GM18517 (cell line): ENCODE measurements at regions not wholly inside any gene's neighbourhood (a gene's known extent, or its start where the extent isn't known, plus 50 kb on each side); places are given as distances from the start of the nearest gene placed in this dataset.
"Not testable (repeated sequence)": the region's sequence is repeated elsewhere in the genome, so short reads cannot be mapped to it uniquely, and the experiment has no call there.

Experiments
- ATAC-seq: cut with Tn5 transposase; IDR thresholded peaks from one replicate; pipeline ENCODE4 v1.9.1; 2021; ENCODE audit warnings: mild to moderate bottlenecking, moderate library complexity; ENCODE audit not compliant: unreplicated experiment

GRCh38 chr16:63890723-63891122 lies 1231.1 kb downstream of the CDH11 start:
- no peak for ATAC-seq

GRCh38 chr16:63890081-63890480 lies 1231.8 kb downstream of the CDH11 start:
- ATAC-seq, result no peak

- ATAC-seq, result no peak
Measured at GRCh38 chr16:63883091-63883490, 1238.8 kb downstream of the CDH11 start.

- no peak for ATAC-seq
Measured at GRCh38 chr16:63882576-63882975, 1239.3 kb downstream of the CDH11 start.

DNA sequence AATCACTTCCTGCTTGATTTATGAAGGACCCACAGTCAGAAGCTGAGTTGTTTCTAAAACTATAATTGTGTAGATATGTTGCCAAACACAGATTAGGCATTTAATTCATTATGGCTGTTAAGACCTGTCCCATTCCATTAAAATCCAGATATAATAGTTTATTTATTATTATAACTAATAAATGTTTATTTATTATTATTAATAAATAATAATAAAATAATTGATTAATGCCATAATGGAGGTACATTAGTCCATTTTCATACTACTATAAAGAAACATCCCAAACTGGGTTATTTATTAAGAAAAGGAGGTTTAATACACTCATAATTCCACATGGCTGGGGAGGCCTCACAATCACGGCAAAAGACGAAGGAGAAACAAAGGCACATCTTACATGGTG lies 1240.9 kb downstream of the CDH11 start:
- ATAC-seq, result no peak

- no peak for ATAC-seq
Measured at GRCh38 chr16:63877401-63877800, 1244.5 kb downstream of the CDH11 start.

DNA sequence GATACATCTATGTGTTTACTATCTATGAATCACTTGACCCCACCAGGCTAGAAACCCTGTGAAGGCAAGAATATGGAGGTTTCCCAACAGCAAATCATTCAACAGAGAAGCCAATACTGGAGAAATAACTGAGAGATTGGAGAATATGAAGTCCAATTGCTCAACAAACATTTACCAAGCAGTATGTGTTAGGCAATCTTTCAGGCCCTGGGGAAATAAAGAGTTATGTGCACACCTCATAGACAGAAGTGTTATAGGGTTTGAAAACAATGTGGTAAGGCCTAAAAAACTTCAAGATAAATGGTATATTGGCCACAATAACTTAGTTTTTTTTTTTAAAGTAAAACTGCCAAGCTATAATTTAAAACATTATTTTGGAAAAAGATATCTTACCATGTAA lies 1245.8 kb downstream of the CDH11 start:
- ATAC-seq, result no peak

- ATAC-seq, result not testable (repeated sequence)
Measured at GRCh38 chr16:63860700-63861099, 1261.2 kb downstream of the CDH11 start.

DNA sequence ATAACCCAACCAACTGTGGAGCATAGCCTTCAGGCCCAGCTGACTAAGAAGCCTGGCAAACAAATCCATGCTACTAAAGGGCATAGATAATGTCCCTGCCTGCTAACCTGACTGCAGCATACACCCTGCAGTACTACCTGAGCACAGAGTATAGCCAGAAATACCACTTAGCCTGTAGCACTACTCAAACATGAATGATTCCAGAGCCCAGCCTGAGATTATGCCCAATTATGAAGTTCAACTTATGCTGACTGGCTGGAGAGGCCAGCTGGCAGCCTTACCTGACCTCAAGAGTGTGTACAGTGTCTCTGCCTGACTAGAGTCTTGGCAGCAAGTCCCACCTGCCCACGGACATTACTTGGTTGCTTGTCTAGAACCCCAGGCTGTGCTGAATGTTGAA lies 1265.3 kb downstream of the CDH11 start:
- no peak for ATAC-seq

GRCh38 chr16:63850979-63851378 lies 1270.9 kb downstream of the CDH11 start:
- ATAC-seq, result no peak

DNA sequence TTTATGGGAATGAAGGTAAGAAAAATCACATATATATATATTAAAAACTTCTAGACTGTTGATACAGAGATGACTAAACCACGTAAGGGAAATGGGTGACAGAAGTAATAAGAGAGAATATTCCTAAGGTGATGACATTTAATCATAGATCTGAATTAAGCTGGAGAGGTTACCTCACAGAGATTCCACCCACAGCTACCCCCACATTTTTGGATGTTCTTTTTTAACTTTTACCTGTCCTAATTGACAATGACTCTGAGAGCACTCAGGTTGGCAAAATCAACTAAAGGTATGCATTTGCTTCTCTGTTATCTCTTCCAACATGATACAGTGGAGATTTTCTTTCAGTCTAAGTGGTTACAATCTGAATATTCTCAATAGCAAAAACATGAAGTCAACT lies 1280.6 kb downstream of the CDH11 start:
- no peak for ATAC-seq

DNA sequence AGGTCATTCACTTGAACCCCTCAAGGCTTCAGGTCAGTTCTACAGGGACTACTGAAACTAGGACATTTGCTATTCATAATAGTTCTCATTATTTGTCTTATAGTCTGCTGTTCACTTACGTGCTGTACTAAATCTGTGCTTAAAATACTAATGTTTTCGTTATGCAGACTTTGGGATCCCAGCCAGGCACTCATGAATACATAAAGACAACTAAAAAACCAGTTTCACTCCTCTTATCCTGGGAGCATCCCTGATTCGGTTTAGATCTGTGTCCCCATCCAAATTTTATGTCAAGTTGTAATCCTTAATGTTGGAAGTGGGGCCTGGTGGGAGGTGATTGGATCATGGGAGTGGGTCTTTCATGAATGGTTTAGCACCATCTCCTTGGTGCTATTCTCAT lies 1291.8 kb downstream of the CDH11 start:
- no peak for ATAC-seq

DNA sequence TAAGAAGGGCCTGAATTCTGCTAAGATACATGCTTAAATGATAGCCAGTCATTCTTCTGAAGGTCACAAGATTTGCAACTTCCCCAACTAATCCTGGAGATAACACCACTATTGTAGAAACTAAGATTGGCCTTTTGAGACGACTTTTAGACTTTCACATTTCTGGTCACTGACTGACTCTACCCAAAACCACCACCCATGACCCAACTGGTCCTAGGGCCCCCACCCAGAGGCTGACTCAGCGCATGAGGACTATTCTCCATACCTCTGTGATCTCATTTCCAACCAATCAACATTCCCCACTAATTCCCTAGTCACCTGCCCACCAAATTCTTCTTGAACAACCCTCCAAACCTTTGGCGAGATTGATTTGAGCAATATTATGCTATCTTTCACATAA lies 1299.0 kb downstream of the CDH11 start:
- ATAC-seq, result no peak

DNA sequence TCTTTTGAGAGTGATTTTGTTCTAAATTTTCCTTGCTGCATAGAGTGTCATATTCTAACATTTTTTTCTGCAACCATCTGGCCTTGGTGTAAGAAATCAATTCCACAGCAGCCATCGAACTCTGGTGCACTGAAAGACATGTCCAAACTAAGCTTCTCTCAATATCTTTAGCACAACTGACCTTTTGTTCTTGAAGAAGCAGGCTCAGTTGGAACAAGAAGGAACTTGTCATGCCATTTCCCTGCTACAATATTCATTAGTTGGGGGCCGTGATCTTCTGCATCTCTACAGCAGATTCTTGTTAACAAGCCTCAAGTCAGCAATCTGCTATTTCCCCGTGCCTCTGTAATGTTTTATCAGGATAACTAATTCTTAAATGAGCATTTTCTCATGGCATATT lies 1305.6 kb downstream of the CDH11 start:
- no peak for ATAC-seq

GRCh38 chr16:63813862-63814261 lies 1308.0 kb downstream of the CDH11 start:
- ATAC-seq, result no peak

DNA sequence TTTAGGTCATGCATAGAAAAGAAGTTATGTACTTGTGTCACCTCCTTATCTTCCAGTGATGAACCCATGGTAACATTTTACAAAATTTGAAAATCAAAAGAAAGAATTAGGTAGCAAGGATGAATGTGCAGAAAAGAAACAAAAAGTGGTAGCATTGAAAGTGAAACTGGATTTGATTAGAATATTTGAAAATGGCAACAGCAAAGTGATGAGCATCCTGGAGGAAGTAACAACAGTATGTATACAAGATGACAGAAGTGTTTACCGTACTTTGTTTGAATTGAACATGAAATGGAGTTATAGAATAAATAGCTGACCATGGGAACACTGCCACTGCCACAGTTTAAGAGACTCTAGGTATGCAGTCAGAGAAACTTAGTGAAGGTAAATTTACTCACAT lies 1313.1 kb downstream of the CDH11 start:
- no peak for ATAC-seq

- no peak for ATAC-seq
Measured at GRCh38 chr16:63806794-63807506, 1314.9 kb downstream of the CDH11 start.

DNA sequence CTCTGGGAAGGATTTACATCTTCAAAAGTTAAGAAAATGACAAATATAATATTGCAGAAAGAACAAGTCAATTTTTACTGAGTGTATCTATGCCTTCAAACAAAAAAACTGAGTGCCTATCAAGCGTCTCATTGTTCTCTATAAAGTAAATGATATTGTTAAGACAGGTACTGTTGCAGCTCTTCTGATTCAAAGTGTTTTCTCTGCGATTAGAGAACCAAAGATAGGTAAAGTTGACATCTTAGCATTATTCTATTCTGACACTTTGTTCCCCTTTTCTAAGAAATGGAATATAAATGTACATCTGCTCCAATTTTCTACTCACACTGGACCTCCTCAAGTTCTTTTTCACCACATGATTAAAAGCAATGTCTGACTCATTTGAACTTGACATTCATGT lies 1317.7 kb downstream of the CDH11 start:
- no peak for ATAC-seq

- no peak for ATAC-seq
Measured at GRCh38 chr16:63789603-63790002, 1332.3 kb downstream of the CDH11 start.

GRCh38 chr16:63787014-63787413 lies 1334.8 kb downstream of the CDH11 start:
- no peak for ATAC-seq

DNA sequence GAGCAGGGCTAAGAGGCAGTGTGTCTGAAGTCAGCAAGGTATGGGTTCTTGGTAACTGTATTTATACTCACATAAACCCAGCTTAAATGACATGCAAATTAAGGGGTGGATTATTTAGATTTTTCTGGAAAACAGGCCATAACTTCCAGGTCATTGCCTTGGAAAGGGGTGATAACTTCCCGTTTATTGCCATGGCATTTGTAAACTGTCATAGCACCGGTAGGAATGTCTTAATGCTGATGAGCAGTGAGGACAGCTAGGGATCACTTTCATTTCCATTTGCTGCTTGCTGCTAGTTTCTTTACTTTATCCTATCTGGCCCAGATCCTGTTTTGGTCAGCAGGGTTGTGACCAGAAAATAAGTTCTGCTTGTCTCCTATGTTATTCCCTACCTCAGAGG lies 1336.7 kb downstream of the CDH11 start:
- ATAC-seq, result no peak

GRCh38 chr16:63776437-63776836 lies 1345.4 kb downstream of the CDH11 start:
- no peak for ATAC-seq

DNA sequence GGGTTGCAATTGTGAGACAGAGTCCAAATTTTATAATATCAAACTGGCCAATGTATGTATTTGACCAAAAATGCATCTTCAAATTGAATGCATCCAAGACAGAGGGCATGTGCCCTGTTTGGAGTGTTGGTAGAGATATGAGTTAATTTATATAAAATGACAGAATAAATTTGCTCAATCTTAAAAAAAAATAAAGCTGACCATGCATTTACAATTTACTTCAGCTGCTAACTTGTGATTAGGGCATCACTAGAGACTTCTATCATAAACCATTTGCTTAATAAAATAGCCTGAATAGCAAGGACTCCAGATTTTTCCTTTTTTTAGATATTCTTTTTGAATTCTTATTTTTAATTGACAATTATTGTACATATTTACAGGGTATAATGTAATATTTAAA lies 1345.8 kb downstream of the CDH11 start:
- ATAC-seq, result no peak
